ENCODE measurements at regions not wholly inside any gene's neighbourhood (a gene's known extent, or its start where the extent isn't known, plus 50 kb on each side); places are given as distances from the start of the nearest gene placed in this dataset. TPM values are rescaled to one million over a fixed set of nuclear protein-coding genes. Genes with fewer than 3 reads are reported as not detected.

- no peaks in the 10 kb centered on the region for H3K27me3 ChIP-seq (ENCODE audit: control insufficient read depth, insufficient read depth, low read length, poor library complexity, severe bottlenecking)
- H3K27ac Mint-ChIP-seq: no peak overlapping the region
- DNase-seq: peak; percentile 44
- 58 to 59% methylated on average over 2 to 3 of the region's 3 CpGs for WGBS, 2 experiments (ENCODE audit: insufficient coverage in 1 of 2, insufficient read length in 1 of 2)
- no peak overlapping the region for H3K4me3 Mint-ChIP-seq
- no peaks in the 10 kb centered on the region for H3K36me3 ChIP-seq (ENCODE audit: control insufficient read depth, insufficient read depth, low read length)
- no peaks in the 10 kb centered on the region for H3K36me3 Mint-ChIP-seq (ENCODE audit: low read depth)
- H3K9me3 Mint-ChIP-seq: peaks cover 5% of the 10 kb centered on the region
- H3K27me3 Mint-ChIP-seq (ENCODE audit: insufficient read depth): no peaks in the 10 kb centered on the region
- no peaks in the 10 kb centered on the region for H3K9me3 ChIP-seq (ENCODE audit: control insufficient read depth, low read length)
- no peak overlapping the region for H3K4me3 ChIP-seq (ENCODE audit: low read length)
- no peak for TF ChIP-seq CTCF (conservative IDR thresholded peaks at IDR 0.05)
- peaks cover 16% of the 10 kb centered on the region for H3K4me1 Mint-ChIP-seq
- H3K27ac ChIP-seq (ENCODE audit: low read depth, low read length): no peak overlapping the region
- H3K9ac ChIP-seq (ENCODE audit: extremely low read depth, low read length, poor library complexity, severe bottlenecking): no peak overlapping the region
- H3K4me1 ChIP-seq (ENCODE audit: control insufficient read depth, insufficient read depth, low read length): no peaks in the 10 kb centered on the region
Measured at GRCh38 chr12:47286676-47287075, 206.9 kb upstream of the AMIGO2 start.

Small RNA genes in the stretch of these regions (microRNA-seq; reads per million reads assigned to microRNA genes)
- gene MIR4494 (ENCODE audit: borderline microRNAs expressed): not detected

All from endodermal cell (in vitro differentiated cells).